Activated CD8-positive, alpha-beta T cell treated with anti-CD3 and anti-CD28 coated beads, Interleukin-2, amount 10 ng/mL, durations not matched to agents 7 days and 5 days (primary cell): ENCODE measurements at regions not wholly inside any gene's neighbourhood (a gene's known extent, or its start where the extent isn't known, plus 50 kb on each side); places are given as distances from the start of the nearest gene placed in this dataset.

Experiments
- ATAC-seq: fragments of 150-1000 bp; cut with Tn5 transposase; one replicate; pipeline ENCODE4 v1.10.0; 2021; ENCODE audit warnings: moderate library complexity
- CTCF ChIA-PET: fragments of 350-600 bp; sonication (Branson Sonifier 250); formaldehyde crosslinking; loops from one replicate; lab custom pipeline; 2021; ENCODE audit warnings: antibody characterized with exemption; lab: Charles Lee
- POLR2A ChIA-PET: fragments of 350-600 bp; sonication (Branson Sonifier 250); formaldehyde crosslinking; loops from one replicate; lab custom pipeline; 2021; ENCODE audit warnings: antibody characterized with exemption; lab: Charles Lee
- DNase-seq: peaks from one replicate; pipeline ENCODE4 v3.0.0-alpha.2; 2020
- H3K27ac Mint-ChIP-seq: one replicate; pipeline ENCODE4 v1.8.0; 2021; ENCODE audit warnings: mild to moderate bottlenecking, mixed read lengths
- H3K27me3 Mint-ChIP-seq: one replicate; pipeline ENCODE4 v1.8.0; 2021; ENCODE audit warnings: low read depth, mixed read lengths
- H3K36me3 Mint-ChIP-seq: one replicate; pipeline ENCODE4 v1.8.0; 2021; ENCODE audit warnings: low read depth, mixed read lengths
- H3K4me1 Mint-ChIP-seq: one replicate; pipeline ENCODE4 v1.8.0; 2021; ENCODE audit warnings: low read depth, mixed read lengths
- H3K4me3 Mint-ChIP-seq: one replicate; pipeline ENCODE4 v1.8.0; 2021; ENCODE audit warnings: mild to moderate bottlenecking, mixed read lengths
- H3K9me3 Mint-ChIP-seq: one replicate; pipeline ENCODE4 v1.8.0; 2022; ENCODE audit warnings: mixed read lengths; ENCODE audit not compliant: insufficient read depth

DNA sequence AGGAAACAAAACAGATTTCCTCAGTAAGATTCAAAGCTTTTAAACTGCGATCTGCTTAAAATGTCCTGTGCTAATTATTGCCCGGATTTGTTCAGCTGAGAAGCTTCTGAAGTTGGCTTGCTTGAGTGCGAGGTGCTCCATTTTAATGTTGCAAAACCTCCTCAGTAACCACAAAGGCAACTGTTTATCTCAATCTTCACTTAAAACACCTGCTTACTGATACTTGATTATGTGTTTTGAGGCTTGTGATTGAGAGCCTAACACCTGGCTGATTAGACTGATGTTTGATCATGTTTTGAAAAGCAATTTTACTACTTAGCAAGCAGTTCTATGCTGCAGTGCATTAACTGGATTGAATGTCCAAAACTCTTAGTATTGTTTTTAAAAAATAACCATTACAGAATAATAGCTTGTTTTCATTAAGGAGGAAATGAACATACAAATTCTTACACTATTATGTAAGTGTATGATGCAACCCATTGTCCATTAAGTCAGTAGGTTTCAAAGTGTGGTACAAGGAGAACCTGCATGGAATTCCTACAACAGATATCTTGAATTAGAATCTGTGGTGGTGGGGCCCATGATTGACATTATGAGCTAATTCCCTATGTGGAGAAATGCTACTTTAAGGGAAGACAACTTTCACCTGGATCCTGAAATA, 96.9 kb upstream of the FAM180A start:
- DNase-seq (no peak), ATAC-seq (no peak)
- Mint-ChIP-seq H3K9me3 (no peaks in the 10 kb centered on the region), H3K27me3 (no peaks in the 10 kb centered on the region), H3K4me3 (no peak overlapping the region), H3K36me3 (no peaks in the 10 kb centered on the region), H3K27ac (no peak overlapping the region), H3K4me1 (no peaks in the 10 kb centered on the region)
- ChIA-PET CTCF (no interaction called here), POLR2A (no interaction called here)

DNA sequence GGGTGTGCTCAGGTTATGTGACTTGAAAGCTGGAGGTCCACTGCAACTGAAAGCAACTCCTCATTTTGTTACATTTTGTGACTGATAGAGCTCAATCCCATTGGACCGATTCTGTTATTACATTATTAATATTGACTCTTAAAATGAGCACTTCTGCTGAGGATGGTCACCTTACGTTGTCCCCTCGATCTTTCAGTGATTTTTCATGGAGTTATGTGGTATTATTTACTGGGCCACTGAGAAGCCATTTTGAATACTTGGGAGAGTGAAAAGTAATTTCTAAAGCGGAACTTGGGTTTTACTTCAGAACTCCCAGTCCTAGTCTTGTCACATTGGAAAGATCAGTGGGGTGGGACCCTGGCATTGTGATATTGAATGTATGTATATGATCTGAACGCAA, 96.3 kb upstream of the FAM180A start:
- no peaks in the 10 kb centered on the region for H3K9me3 Mint-ChIP-seq
- CTCF ChIA-PET = no interaction called here
- POLR2A ChIA-PET = no interaction called here
- no peak for DNase-seq
- no peaks in the 10 kb centered on the region for H3K36me3 Mint-ChIP-seq
- no peak for ATAC-seq
- no peaks in the 10 kb centered on the region for H3K4me1 Mint-ChIP-seq
- no peak overlapping the region for H3K4me3 Mint-ChIP-seq
- no peaks in the 10 kb centered on the region for H3K27me3 Mint-ChIP-seq
- no peak overlapping the region for H3K27ac Mint-ChIP-seq

DNA sequence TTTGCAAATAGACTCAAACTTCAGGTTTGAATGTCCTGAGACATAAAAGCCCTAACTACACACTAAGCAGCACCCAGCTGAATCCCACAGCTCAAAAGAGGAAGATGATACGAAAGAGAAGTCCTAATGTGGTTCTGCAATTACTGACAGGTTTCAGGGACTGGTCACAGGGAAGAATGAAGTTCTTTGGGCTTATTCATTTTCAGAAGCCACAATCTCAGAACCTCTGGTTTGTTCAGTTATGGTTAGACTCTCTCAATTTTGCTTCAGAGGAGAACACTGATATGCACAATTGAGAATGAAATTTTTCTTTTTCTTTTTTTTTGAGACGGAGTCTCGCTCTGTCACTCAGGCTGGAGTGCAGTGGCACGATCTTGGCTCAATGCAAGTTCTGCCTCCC, 94.6 kb upstream of the FAM180A start:
- POLR2A ChIA-PET = no interaction called here
- H3K36me3 Mint-ChIP-seq = no peaks in the 10 kb centered on the region
- no peak for ATAC-seq
- no peaks in the 10 kb centered on the region for H3K4me1 Mint-ChIP-seq
- H3K4me3 Mint-ChIP-seq = no peak overlapping the region
- no peak overlapping the region for H3K27ac Mint-ChIP-seq
- H3K9me3 Mint-ChIP-seq = no peaks in the 10 kb centered on the region
- no peak for DNase-seq
- CTCF ChIA-PET = no interaction called here
- H3K27me3 Mint-ChIP-seq = no peaks in the 10 kb centered on the region

DNA sequence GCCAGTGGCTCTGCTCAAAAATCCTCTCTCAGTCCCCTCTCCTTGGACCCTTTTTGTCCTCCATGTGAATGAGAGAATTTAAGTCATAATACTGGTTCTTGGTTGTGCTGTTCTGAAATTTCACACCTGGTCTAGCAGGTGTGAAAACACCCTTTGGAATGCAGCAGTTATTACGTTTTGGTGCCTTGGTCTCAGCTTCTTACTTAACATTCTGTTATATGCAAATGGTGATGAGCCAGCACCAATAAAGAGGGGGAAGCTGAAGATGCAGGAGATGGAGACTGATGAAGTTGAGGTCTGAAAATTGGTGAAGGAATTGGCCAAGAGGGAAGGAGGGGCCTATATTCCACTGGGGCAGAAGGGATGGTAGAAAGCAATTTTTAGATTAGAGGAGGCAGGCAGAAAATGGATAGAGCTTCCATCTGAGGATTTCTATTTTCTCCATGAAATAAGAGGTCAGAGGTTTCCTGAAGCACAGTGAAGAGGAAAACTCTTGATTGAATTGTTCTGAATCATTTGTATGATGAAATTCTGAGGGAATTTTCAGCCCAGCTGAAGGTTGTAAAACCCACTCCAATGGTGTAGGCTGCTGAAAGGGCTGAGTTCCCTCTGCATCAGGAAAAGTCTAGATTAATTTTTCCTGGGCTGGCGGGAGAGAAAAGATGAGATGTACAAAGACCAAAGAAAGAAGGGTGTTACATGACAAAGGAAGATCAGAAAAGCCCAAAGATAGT, 94.0 kb upstream of the FAM180A start:
- POLR2A ChIA-PET = no interaction called here
- Mint-ChIP-seq H3K27me3 (no peaks in the 10 kb centered on the region), H3K9me3 (no peaks in the 10 kb centered on the region), H3K27ac (no peak overlapping the region), H3K4me1 (no peaks in the 10 kb centered on the region), H3K36me3 (no peaks in the 10 kb centered on the region), H3K4me3 (no peak overlapping the region)
- no peak for DNase-seq
- CTCF ChIA-PET = no interaction called here
- no peak for ATAC-seq

DNA sequence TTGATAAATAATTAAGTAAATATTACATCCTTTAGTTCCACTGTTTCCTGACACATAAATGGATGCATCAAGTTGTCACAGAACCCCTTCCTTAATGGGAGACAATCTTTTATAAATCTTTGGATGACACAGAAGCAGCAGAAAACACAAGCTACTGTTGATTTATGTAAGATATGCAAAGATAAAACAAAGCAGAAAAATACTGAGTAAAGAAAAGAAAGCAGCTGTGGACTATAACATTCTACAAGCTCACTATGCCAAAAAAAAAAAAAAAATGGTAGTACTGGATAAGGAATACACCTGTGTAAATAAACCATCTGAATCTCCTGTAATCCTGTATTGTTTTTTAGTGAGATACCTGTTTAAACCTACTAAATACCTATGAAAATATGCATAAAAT, 92.0 kb upstream of the FAM180A start:
- Mint-ChIP-seq H3K27ac (no peak overlapping the region), H3K4me3 (no peak overlapping the region), H3K27me3 (no peaks in the 10 kb centered on the region), H3K9me3 (no peaks in the 10 kb centered on the region), H3K4me1 (no peaks in the 10 kb centered on the region), H3K36me3 (no peaks in the 10 kb centered on the region)
- ATAC-seq (no peak), DNase-seq (no peak)
- ChIA-PET POLR2A (no interaction called here), CTCF (no interaction called here)

DNA sequence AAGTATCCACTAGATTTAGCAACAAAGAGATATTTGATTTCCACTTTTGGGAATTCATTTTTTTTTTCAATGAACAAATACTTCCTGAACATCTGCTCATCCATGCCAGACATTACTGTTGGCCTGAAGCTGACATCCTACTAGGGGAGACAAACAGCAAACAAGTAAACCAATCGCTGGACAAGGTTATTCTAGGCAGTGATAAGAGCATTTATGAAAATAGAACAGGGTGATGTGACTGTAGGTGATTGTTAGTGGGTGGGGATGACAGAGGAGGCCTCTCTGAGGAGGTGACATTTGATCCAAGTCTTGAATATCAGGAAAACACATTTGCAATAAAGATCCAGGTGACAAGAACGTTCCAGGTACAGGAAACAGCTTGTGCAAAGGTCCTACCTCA, 89.1 kb upstream of the FAM180A start:
- DNase-seq (no peak), ATAC-seq (no peak)
- Mint-ChIP-seq H3K4me1 (no peaks in the 10 kb centered on the region), H3K4me3 (no peak overlapping the region), H3K9me3 (no peaks in the 10 kb centered on the region), H3K27ac (no peak overlapping the region), H3K36me3 (no peaks in the 10 kb centered on the region), H3K27me3 (no peaks in the 10 kb centered on the region)
- ChIA-PET CTCF (no interaction called here), POLR2A (no interaction called here)

DNA sequence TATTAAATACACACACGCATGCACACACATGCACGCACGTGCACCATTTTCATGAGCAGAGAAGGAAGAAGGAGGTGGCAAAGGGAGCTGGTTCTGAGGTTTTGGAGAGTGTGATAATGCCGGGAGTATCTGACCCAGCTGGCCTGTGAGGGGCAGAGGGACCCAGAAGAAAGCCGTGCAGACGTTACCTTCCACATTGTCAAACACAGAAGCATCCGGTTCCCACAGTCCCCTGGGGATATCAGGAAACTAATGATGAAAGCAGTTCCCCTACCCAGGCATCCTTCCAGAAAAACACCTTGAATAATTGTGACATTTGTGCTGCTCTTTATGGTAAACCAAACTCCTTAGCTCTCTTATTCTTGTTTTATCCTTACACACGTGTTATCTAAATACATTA, 85.7 kb upstream of the FAM180A start:
- Mint-ChIP-seq H3K4me1 (peaks cover 12% of the 10 kb centered on the region), H3K36me3 (no peaks in the 10 kb centered on the region), H3K9me3 (no peaks in the 10 kb centered on the region), H3K27ac (no peak overlapping the region), H3K4me3 (no peak overlapping the region), H3K27me3 (peaks cover 3% of the 10 kb centered on the region)
- POLR2A ChIA-PET = no interaction called here
- no peak for ATAC-seq
- CTCF ChIA-PET = no interaction called here
- no peak for DNase-seq

DNA sequence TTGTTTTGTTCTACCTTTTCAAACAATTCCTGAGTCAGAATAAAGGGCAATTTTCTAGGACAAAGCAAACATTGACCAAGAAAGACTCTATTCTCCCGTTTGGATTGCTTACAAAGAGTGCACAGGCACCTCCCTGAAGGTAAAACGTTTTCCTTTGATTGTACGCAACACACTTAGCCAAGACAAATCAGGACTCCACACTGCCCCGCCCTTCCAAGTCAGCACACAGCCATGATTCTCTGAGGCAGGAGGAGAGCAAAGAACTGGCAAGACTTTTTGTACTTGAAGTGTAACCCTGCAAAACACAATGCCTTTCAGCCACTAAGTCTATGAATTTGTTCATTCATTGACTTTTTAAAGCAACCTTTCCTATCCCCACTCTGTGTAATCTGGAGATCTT, 85.0 kb upstream of the FAM180A start:
- ATAC-seq = no peak
- DNase-seq = no peak
- no peak overlapping the region for H3K27ac Mint-ChIP-seq
- H3K36me3 Mint-ChIP-seq = no peaks in the 10 kb centered on the region
- H3K4me3 Mint-ChIP-seq = no peak overlapping the region
- H3K27me3 Mint-ChIP-seq = peaks cover 3% of the 10 kb centered on the region
- peaks cover 12% of the 10 kb centered on the region for H3K4me1 Mint-ChIP-seq
- no peaks in the 10 kb centered on the region for H3K9me3 Mint-ChIP-seq
- POLR2A ChIA-PET = no interaction called here
- CTCF ChIA-PET = no interaction called here

DNA sequence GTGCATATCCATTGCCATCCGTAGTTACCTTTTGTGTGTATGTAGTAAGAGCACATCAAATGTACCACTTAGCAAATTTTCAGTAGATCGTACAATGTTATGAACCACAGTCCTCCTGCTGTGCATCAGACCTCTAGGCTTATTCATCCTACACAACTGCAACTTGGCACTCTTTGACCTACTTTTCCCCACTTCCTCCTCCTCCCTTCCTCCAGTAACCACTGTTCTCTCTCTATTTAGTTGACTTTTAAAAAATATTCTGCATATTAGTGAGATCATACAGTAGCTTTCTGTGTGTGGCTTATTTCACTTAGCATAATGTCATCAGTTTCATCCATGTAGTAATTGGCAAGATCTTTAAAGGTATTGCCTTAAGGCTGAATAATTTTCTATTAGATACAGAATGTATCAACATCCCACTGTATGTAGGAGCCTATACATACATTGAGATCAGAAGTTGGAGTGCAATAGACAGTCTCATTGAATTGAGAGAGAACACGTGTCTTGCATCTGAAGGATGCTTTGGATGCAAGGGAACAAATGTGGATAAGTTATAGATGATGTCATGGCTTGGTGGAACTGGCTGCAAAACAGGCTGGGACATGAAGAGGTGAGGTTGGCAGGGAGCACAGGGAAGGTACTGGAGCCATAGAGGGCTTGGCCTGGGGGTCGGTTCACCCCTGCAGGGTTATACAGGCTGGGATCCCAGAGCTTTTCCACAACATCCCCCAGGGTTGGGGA, 83.0 kb upstream of the FAM180A start:
- H3K27me3 Mint-ChIP-seq = peaks cover 3% of the 10 kb centered on the region
- peaks cover 12% of the 10 kb centered on the region for H3K4me1 Mint-ChIP-seq
- no peak overlapping the region for H3K4me3 Mint-ChIP-seq
- ChIA-PET CTCF (no interaction called here), POLR2A (no interaction called here)
- no peaks in the 10 kb centered on the region for H3K36me3 Mint-ChIP-seq
- DNase-seq = peak; percentile 21
- no peak for ATAC-seq
- no peaks in the 10 kb centered on the region for H3K9me3 Mint-ChIP-seq
- H3K27ac Mint-ChIP-seq = no peak overlapping the region

DNA sequence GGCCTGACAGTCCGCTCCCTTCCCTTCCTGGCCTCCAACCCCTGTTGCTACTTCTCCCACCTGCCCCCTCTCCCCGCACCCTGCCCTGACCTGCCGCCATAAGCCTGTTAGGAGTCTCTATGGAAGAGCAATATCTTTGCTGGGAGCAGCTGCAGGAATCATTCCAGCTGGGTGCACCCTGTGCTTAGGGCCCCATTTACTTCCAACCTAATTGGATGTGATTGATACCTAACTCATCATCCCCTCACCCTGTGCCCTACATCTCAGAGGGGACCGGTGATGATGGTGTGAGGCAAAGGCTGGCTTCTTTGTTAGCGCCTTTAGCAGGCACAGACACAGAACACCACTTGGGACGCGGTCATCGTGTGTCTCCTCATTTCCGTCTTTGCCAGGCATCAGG, 80.0 kb upstream of the FAM180A start:
- Mint-ChIP-seq H3K4me1 (peaks cover 12% of the 10 kb centered on the region), H3K9me3 (no peaks in the 10 kb centered on the region), H3K27me3 (peaks cover 3% of the 10 kb centered on the region), H3K27ac (no peak overlapping the region), H3K4me3 (no peak overlapping the region), H3K36me3 (no peaks in the 10 kb centered on the region)
- ATAC-seq (no peak), DNase-seq (no peak)
- ChIA-PET POLR2A (no interaction called here), CTCF (no interaction called here)

DNA sequence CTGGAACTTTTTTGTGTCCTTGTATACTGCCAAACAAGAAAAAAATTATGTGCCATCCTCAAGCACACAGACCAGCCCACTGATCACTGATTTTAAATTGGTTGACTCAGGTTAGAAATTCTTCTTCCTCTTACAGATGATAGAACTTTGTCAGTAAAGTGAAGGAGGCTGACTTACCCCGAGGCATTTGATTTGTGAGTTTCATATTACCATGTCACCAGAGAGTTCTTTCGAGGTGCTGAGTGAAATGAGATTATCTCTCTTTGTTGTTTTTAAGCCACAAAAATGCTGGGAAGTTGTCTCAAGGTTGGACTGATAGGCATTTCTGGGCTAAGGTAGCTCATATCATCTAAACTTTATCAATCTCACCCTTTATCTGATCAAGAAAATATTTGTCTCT, 78.8 kb upstream of the FAM180A start:
- no peaks in the 10 kb centered on the region for H3K9me3 Mint-ChIP-seq
- no peak overlapping the region for H3K4me3 Mint-ChIP-seq
- no peaks in the 10 kb centered on the region for H3K36me3 Mint-ChIP-seq
- ATAC-seq (no peak), DNase-seq (no peak)
- no peak overlapping the region for H3K27ac Mint-ChIP-seq
- H3K27me3 Mint-ChIP-seq = peaks cover 3% of the 10 kb centered on the region
- ChIA-PET POLR2A (interaction anchor here (0.6 kb wide), 1 partner anchor 12 kb away, joined by 3 read pairs; no protein-coding TSS in a partner anchor), CTCF (no interaction called here)
- peaks cover 12% of the 10 kb centered on the region for H3K4me1 Mint-ChIP-seq

DNA sequence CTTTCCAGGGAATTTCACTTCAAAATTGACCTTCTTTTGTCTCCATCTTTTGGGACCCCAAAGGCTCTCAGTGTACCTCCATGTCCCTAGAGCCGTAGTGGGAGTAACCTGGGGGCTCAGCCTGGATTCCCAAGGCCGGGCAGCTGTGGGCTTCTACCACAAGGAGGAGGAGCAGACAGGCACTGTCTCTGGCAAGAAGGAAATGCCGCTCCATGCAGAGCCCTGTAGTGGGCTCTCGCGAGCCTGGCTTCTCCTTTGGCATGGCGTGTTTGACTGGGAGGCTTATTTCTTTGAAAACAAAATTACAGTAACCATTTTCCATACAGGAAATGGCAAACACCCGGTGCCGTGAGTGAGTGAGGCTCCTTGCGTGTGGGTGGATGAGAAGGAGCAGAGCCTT, 76.8 kb upstream of the FAM180A start:
- CTCF ChIA-PET = no interaction called here
- no peak overlapping the region for H3K4me3 Mint-ChIP-seq
- H3K36me3 Mint-ChIP-seq = no peaks in the 10 kb centered on the region
- no peaks in the 10 kb centered on the region for H3K27me3 Mint-ChIP-seq
- DNase-seq (no peak), ATAC-seq (no peak)
- H3K9me3 Mint-ChIP-seq = no peaks in the 10 kb centered on the region
- POLR2A ChIA-PET = no interaction called here
- H3K4me1 Mint-ChIP-seq = no peaks in the 10 kb centered on the region
- no peak overlapping the region for H3K27ac Mint-ChIP-seq
